GM18867 (cell line): ENCODE measurements at regions not wholly inside any gene's neighbourhood (a gene's known extent, or its start where the extent isn't known, plus 50 kb on each side); places are given as distances from the start of the nearest gene placed in this dataset.
"Not testable (repeated sequence)": the region's sequence is repeated elsewhere in the genome, so short reads cannot be mapped to it uniquely, and the experiment has no call there.

Experiments used
- ATAC-seq: cut with Tn5 transposase; IDR thresholded peaks from one replicate; pipeline ENCODE4 v1.9.1; 2021; ENCODE audit warnings: mild to moderate bottlenecking, moderate library complexity; ENCODE audit not compliant: unreplicated experiment

- no peak for ATAC-seq
Measured at GRCh38 chr3:127069814-127070440, 87.0 kb downstream of the PLXNA1 start.

DNA sequence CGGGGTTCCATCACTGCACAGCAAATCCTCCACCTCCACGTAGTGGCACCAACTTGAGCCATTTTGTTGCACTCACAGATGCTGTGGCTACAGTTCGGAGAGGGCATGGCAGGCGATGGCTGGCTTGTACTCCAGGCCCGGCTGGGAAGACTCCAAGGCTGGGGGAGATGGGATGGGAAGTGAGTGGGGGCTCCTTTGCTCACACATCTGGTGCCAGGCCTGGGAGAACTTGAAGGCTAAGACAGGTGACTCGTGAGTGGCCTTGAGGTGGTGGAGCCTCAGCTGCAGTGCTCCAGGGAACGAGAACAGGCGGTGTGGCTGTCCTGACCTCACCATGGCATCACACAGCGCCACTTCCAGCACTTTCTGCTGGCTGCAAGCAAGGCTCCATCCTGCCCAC lies 87.9 kb downstream of the PLXNA1 start:
- no peak for ATAC-seq

GRCh38 chr3:127071597-127072001 lies 88.7 kb downstream of the PLXNA1 start:
- ATAC-seq = no peak

GRCh38 chr3:127072221-127072771 lies 89.4 kb downstream of the PLXNA1 start:
- no peak for ATAC-seq

GRCh38 chr3:127072971-127073783 lies 90.3 kb downstream of the PLXNA1 start:
- ATAC-seq = no peak

DNA sequence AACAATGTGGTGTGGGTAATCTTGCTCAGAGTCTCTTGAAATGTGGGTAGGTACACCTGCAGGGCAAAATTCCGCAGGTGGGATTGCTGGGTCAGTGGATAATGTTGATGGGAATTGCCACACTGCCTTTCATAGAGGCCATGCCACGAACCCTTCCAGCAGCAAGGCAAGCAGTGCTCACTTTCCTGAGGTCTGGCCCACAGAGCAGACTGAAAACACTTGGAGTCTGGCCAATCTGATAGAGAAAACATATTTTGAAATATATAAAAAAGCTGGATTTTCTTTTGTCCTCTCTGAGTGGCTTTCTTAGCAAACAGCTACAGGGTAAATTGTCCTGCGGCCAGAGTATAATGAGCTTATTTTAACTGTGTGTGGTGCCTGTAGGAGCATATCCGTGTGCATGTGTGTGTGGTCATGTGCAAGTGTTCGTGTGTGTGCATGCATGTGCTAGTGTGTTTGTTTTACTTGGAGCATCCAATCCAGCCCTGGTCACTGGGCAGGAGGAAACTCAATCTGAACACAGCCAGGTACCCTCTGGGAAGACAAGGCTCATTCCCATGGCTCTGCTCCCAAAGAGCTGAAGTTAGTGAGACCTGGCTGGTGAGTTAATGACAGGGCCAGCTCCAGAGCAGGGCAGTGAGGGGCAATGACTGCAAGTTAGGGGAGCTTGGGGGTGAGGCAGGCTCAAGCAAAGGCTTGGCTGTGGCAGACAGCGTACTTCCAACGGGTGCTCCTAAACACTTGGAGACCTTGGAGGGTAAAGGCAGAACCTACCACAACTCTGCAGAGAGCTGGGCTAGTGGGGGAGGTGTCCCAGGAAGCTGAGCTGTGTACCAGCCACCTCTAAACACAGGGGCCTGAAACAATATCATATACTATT lies 91.3 kb downstream of the PLXNA1 start:
- no peak for ATAC-seq

GRCh38 chr3:127074900-127075360 lies 92.0 kb downstream of the PLXNA1 start:
- ATAC-seq = peak; percentile 93

GRCh38 chr3:127076166-127076992 lies 93.5 kb downstream of the PLXNA1 start:
- ATAC-seq = not testable (repeated sequence)

GRCh38 chr3:127077068-127077467 lies 94.2 kb downstream of the PLXNA1 start:
- no peak for ATAC-seq

DNA sequence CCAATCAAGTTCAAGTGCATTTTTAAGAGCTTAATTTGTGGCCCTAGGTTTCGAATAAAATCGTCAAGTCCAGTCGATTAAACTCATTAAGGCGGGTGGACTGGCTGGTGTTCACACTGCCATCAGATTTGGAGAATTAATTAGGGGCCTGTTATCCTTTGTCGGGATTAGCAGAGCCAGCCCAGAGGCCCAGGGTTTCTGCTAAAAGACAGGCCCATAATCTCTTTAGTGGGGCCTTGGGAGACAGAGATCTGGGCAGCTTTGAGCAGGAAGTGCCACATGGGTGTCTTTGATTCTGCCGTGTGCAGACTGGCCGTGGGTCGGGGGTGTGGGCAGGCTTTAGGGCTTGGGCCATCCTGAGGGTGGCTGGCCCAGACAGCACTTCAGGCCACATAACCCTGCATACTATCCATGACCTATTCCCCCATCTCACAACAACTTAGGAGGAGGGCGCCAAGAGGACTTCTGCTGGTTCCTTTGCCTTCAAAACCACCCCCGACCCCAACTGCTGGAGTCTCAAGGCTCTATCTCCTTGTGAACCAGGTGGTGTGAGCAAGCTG lies 94.7 kb downstream of the PLXNA1 start:
- ATAC-seq = no peak

DNA sequence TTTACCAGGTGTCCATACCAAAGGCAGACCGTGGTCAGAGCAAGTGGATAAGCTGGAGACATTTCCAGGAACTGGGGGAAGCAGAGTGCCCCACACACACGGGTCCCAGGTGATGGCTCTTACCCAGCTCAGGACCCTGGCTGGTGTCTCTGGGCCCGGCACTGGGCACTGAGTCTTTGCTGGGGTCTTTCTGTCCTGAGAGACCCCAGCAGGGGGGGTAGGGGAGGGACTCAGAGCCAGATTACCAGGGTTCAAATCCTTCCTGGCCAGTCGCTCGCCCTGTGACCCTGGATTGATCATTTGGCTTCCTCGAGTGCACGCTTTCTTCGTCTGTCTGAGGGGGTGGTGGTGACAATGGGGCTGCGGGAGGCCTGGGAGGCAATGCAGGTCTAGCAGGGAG lies 95.7 kb downstream of the PLXNA1 start:
- ATAC-seq = no peak

- ATAC-seq = no peak
Measured at GRCh38 chr3:127079211-127079610, 96.3 kb downstream of the PLXNA1 start.

- no peak for ATAC-seq
Measured at GRCh38 chr3:127081001-127081720, 98.2 kb downstream of the PLXNA1 start.

DNA sequence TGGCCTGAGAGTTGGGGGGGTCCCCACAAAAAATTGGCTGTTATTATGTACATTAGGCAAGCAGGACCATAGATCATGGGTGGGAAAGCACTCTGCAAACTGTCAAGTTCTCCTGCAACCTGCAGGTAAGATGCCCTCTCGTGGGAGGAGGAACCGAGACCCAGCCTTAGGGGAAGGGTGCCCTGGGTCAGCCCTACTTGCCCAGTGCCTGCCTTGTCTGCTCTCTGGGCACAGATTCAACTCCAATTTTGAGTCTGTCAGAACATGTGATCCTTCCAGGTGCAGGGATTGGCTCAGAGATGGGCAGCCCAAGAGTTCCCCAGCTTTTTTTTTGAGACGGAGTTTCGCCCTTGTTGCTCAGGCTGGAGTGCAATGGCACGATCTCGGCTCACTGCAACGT lies 99.2 kb downstream of the PLXNA1 start:
- ATAC-seq = no peak

GRCh38 chr3:127083778-127084397 lies 101.0 kb downstream of the PLXNA1 start:
- no peak for ATAC-seq

GRCh38 chr3:127084401-127084990 lies 101.6 kb downstream of the PLXNA1 start:
- ATAC-seq = no peak

GRCh38 chr3:127085576-127085975 lies 102.7 kb downstream of the PLXNA1 start:
- ATAC-seq = no peak

- not testable (repeated sequence) for ATAC-seq
Measured at GRCh38 chr3:127086591-127086990, 103.7 kb downstream of the PLXNA1 start.
